ENCODE measurements at regions not wholly inside any gene's neighbourhood (a gene's known extent, or its start where the extent isn't known, plus 50 kb on each side); places are given as distances from the start of the nearest gene placed in this dataset.
A peak's percentile ranks its signal among the peaks of the same experiment; 100 is the strongest.

DNA sequence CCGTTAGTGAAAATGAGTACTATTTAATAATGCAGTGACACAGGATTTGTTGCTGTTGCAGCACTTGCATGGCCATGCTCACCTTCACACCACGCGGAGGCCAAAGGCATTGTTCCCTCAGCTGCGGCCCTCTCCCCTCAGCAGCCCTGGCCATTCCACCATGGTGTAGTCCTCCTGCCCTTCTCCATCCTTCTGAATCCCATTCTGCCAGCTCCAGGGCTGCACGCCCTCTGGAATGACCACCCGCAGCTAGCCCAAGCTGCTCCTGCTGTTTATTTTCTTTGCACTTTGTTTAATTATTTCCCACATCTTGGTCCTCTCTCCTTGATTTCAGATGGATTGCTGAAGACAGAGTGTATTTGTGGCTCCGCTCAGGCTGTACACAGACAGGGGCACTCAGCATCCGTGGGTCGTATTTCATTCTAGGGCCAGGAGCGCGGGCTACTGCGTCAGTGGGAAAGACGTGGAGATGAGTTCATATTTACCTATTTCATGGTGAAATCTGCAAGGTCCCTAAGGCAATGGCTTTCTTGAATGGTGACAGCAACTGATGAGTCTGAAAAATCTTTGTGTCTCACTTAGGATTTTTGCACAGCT is 81.4 kb upstream of the DUSP22 start:
- DNase-seq: no peak

DNA sequence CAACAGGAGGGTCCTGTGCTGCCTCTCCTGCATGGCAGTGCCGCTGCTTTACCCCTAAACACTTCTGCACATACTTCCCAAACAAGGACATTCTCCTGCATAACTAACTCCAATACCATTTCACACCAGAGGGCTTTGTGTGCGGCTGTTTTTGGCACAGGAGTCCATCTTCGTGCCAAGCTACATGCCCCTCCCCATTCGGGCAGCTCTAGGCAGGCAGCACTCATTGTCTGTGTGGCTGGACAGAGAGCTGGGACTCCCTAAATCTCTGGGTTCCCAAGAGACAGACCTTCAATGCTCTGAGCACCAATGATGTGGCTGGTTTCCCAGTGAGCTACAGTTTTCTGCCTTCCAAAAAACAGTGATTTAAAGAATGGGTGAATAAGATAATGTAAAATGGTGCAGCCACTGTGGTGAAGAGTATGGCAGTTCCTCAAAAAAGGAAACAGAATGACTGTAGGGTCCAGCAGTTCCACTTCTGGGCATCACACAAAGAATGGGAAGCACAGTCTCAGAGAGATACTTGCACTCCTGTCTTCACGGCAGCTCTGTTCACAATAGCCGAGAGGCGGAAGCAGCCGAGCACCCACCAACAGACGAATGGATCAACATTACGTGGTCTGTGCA is 80.3 kb upstream of the DUSP22 start:
- no peak for DNase-seq

DNA sequence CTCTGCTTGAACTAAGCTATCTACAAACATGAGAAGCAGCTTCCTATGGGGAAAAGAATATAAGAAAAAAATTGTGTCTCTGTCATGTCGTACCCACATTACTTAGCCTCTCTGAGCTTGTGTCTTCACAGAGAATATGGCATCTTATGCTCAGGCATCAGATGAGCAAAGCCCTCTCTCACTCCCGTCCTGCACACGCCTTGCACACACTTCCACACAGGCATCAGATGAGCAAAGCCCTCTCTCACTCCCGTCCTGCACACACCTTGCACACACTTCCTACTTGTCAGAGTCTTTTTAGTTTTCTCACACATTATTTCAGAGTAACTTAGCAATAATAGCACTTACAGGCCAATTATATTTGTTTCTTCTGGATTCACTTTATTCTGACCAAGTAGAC is 79.0 kb upstream of the DUSP22 start:
- no peak for DNase-seq

DNA sequence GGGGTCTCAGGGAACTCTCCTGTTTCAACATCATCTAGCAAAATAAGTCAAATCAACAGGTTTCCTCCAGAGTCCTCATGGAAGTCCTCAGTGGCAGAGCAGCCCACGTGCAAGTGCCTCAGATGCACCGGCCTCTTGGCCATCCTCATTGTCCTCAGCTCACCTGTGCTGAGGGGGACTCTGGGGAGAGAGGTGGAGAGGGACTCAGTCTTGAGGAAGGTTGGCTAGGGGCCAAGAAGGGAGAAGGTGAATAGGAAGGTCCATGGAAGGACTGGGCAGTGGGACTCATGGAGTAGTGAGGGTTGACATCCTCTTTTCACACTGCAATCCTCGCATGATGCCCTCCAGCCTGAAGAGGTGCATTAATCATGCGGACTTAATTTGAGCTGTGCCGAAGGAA is 77.9 kb upstream of the DUSP22 start:
- DNase-seq: no peak

DNA sequence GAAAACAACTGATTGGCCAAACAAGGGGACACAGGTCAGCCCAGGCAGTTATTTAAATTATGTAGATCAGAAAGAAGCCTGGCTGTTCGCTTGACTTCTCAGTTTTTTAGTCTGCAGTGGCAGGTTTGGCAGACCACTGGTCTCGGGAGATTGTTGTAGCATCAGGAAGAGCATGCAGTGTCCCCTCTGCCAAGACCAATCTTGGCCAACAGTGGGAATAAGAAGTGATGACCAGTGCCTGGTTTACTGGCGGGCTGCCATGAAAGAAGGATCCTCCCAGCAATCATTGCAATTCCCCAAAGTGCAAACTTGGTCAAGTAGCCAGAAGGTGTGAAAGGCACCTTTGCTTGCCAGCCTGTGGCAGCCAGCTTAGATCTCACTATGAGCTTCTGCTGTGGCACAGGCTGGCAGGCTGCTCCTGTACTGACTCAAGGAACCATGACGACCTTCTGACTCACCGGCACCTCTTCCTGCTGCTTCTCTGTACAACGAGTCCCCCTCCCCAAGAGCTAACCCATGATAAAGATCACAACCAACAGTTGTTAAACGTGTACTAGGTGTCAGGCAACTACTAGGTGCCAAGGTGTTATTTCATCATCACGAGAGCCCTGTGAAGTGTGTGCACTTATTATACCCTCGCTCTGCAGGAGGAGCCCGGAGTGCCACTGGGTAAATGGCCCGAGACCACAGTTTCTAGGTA is 76.8 kb upstream of the DUSP22 start:
- no peak for DNase-seq

DNA sequence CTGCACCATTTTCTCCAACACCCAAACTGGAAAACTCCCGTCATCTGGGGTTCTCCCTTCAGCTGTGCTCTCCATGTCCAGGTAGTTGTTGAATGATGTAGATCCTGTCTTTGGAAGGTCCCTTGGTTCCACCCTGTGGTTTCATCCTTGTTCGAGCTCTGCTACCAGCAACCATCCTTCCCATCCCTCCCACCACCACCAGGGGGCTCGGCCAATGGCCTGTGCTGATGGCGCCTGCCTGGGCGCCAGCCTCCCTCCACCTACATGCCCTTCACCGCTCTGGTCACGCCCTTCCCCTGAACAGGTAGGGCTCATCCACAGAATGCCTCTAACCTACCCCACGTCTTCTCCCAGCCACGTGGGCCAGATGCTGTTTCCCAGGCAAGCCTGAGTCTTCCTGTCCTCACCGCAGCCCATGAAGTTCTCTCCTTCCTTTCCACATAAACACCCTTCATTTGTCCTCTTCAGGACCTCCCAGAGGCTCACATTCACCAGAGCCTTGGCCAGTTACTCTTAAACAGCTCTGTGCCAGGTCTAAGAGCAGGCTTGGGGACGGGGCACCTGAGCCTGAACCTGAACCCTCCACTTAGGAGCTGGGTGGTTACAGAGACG is 75.1 kb upstream of the DUSP22 start:
- DNase-seq: peak; percentile 26

DNA sequence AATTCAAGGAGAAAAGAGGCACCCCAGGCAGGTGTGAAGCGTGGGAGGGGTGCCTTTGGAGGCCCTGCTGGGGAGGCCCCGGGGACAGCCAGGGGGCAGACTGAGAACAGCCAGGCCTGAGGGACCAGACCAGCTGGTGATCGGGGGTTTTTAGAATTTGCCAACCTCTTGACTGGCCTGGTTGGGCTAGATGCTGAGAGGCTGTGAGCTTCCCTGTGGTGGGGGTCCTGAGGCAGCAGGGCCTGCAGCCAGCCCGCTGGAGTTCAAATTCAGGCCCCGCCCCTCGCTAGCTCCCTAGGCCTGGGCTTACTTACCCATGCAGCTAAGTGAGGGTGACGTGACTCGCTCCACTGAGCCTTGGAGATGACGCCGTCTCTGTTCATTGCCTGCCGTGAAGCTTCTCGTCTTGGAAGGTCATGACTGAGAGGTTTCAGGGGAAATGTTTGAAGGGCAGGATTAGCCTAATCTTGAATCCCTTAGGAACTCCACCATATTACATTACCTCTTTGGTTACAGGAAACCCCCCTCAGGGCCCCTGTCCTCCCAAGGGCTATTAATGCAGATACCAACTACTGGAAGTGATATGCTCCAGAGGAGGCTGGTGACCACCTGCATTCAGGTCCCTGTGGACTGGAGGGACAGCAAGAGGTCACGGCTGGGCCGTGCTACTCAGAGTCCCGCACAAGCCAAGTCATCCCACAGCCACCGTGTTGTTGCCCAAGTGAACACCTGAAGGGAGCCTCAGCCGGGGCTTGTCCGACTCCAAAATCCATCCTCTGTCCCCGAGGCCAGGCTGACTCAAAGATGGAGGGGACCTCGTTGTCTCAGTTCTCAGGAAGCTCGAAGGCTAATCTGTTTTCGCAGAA is 73.9 kb upstream of the DUSP22 start:
- DNase-seq: no peak

DNA sequence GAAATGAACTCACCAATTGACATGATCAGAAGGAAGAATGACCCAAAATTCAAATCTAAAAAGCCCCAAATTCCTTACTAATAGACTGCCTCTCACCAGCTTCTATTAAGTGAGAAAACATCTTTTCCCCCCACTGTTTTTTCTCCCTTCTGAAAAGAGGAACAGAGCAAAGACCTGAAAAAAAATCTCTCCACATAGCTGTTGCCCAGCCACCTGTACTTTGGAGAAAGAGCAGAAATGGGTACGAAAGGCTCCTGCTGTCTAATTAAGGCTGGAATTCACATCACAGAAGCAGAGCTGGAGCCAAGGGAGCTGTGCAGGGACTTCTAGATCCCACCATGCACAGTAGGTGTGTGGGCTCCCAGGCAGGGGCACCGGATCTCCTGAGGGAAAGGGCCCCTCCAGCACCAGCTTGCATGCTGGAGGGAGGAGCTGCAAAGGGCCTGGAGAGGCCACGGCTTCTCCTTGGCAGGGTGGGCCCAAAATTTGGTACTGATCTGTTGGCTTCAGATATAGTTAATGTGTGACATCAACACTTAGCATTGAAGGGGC is 73.2 kb upstream of the DUSP22 start:
- no peak for DNase-seq

DNA sequence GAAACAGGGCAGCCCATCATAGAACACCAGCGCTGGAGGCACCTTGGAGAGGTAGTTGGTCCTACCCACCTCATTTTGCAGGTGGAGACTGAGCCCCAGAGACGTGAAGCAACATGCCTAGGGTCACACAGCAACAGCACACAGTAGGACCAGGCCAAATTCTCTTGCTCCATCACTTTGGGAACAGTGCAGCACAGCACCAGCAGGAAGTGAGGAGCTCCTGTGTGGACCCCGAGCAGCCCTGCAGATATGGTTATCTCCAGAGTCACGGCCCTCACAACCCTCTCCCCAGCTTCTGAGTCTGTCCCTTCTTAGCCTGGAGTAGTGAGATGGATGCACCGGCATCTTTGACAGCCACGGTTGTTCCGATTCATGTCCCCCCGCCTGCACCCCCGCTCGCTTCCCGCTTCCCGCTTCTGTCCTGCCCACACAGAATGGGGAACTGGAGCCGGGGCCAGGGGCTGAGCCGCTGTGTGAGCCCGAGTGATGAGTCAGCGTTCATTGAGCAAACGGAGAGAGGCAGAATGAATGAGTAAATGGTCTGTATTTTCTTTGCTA is 72.6 kb upstream of the DUSP22 start:
- peak; percentile 94 for DNase-seq

DNA sequence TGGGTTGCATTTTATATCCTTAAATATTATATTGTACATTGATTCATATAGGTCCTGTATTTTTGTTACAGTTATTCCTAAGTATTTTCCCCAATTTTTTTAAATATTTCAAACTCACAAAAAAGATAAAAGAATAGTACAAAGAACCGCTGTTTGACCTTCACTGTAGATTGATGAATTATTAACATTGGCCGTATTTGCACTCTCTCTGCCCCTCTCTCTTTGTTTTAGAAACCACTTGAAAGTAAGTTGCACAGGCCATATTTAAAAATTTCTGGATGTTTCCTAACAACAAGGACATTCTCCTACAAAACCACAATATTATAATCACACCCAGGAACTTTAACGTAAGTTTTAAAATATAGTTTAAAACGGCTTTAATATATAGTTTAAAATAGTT is 72.0 kb upstream of the DUSP22 start:
- no peak for DNase-seq

DNA sequence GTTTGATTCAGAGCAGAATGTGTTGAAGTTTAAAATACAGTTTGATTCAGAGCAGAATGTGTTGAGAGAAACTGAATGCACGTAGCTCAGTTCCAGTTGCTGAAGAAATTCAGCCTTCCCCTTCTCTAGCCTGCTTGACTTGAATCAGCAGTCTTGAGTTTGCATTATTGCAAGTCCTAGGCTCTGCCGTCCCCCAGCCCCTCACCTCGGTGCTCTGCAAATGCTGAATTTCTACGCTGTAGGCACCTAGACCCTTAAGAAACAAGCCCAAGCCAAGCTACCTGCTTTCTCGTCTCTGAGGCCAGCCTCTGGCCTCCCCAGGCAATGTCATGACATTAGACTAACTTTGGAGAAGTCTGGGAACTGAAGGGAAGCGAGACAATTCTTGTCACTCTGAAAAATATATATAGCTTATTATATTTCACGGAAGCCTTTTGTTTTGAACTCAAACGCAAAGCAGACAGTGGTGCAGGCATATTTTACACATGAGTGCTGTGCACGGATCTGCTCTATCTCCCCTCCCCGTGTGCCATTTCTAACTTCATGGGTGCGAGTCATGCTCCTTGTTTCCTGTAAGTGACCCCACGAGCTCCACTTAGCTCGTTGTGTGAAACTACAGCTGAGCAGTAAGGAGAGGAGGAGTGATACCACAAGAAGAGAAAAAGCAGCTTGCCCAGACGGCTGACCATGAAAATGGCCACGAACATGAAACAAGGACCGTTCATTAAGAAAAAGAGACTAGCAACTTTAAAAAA is 71.4 kb upstream of the DUSP22 start:
- peak; percentile 33 for DNase-seq

DNA sequence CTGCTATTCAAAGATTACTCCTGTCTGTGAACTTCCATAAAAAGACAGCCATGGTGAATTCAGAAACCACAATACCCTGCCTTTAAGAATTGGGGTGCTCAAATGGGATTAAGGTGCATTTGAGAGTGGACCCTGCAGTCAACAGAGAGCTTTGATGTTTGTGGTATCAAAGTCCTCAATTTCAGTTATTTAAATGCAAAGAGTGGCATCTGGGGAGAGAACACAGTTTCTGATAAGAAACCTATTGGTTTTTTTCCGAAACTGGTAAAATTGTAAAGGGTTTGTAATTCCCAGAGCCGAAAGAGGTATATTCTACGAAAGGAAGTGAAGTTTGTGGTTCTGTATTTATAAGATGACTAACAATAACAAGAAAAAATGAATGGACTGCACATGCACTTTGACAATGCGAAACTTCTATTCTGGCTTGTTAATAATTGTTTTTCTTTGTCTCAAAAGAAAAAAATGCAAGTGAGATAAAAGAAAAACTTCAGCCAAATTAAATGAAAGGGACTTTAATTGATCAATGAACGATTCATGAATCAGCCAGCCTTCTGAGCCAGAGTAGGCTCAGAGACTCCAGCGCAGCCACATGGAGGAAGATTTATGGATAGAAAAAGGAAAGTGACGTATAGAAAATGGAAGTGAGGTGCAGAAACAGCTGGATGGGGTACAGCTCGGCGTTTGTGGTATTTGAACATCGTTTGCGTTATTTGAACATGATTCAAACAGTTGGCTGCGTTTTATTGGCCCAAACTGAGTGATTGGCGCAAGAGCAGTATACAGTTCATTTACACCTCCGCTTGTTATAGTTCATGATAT is 70.5 kb upstream of the DUSP22 start:
- DNase-seq: no peak

DNA sequence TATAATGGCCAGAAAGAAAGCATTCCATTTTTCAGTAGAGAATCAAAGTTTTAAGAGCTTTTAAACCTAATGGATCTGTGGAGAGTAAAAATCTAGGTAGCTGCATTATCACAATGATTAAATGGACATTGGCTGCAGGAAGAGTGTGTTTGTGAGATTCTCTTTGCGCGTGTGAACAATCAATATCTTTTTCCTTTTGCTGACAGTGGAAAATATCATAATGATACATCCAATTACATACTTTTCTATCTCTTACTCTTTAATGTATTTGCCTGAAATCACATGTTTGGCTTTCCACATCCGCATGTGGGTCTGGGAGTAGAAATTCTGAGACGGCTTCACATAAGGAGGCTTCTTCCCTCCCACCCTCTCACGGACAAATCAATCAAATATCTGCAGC is 69.8 kb upstream of the DUSP22 start:
- no peak for DNase-seq

DNA sequence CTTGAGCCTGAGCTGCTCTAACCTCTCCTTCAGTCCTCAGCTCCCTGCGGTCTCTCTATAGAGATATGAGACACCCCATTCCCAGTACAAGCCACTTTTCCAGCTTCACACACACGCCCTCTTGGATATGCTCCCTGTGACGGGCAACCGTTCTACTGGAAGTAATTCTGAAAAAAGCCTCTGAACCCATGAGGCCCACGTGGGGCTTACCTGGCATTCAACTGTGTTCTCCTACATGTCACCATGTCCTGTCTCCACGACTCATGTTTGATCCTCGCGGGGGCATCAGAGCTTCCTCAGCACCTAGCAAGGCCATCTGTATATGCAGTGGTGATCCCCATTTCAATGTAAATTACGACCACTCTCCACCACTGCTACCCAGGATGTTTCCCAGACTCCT is 69.2 kb upstream of the DUSP22 start:
- DNase-seq: no peak

DNA sequence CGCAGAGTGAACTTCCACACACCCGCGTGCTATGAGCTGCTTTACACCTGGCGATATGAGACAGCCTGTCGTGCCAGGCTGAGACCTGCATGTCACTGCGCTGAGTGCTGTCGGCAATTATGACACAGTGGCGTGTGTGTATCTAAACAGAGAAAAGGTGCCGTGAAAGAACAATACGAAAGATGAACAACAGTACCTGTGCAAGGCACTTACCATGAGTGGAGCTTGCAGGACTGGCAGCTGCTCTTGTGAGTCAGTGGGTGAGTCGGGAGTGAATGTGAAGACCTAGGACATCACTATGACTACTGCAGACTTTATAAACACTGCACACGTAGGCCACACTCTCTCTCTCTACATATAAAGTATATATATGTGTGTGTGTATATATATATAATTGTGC is 68.5 kb upstream of the DUSP22 start:
- no peak for DNase-seq

DNA sequence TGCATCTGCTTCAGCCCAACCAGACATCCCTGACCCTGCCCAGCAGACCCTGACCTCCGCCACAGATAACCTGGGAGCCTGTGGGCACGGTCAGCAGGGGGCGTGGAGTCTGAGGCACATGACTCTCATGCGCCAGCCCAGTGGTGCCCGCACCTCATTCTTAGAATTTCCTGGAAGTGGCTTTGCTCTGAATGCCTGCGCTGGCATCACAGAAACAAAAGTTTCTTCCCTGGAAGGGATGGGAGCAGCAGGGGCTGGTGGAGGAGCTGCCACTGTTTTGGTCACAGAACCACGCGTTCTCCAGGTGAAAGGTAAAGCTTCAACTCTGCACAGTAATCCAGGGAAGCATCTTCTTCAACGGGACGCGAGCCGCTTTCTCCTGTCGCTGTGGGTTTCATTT is 67.9 kb upstream of the DUSP22 start:
- DNase-seq: no peak

DNA sequence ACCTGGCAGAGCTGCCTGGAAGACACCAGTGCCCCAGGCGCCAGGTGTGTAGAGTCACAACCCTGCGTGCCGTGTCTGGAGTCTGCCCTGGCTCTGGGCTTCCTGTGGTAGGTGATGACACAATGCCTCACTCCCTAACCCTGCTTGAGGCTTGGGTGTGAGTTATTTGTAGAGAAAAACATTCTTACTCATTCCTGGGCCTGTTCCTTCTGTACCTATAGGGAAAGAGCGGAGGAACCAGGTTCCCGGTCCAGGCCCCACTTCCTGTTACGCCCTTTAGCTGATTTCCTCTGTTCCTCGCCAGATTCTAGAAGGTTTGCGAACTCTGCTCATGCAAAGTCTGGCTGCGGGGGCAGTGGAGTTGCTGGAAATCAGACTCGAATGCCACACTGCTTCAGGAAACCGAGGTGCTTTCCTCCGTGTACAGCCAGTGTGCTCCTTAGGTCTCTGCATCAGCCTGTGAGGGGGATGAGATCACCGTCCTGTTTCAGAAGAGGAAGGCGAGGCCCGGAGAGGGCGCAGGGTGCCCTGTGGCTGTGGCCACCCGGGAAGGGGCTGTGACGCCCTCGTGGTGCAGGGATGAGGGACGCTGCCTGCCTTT is 67.1 kb upstream of the DUSP22 start:
- peak; percentile 86 for DNase-seq

DNA sequence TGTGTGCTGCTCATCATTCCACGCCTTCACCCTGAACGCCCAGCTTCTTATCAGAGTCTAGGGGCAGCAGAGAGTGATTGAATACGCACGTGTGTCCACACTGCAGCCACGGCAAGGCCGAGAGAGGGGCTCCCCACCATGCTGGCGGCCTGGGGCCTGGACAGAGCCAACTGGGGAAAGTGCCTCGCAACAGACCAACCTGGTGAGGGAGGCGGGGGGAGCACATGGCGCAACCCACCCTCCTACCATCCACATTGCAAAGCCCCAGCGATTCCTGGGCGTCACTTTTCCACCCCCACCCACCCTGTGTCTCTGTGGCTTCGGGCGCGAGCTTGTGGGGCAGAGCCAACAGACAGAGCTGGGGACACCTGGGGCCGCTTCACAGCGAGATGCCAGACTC is 66.4 kb upstream of the DUSP22 start:
- DNase-seq: no peak

DNA sequence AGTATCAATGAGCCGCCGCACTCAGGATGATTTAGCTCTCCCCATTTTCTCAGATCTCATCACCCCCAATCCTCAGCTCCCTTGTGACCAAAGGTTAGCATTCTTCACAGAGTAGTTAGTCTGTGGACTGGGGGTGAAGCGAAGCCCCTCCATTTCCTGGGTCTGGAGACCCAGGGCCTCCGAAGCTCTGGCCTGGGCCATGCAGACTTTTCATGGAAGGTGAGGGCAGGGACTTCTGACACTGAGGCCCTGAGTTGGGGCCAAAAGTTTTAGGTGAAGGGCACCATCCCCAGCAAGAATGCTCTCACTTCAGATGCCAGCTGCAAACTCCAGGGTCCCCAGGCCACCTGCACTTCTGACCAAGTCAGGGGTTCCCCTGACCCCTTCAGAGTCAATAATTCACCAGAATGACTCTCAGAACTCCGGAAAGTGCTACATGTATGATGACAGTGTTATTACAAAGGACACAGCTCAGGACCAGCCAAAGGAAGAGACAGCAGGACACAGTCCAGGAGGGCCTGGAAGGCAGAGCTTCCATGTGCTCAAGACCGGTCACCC is 65.7 kb upstream of the DUSP22 start:
- no peak for DNase-seq
